Large intestine (tissue), 3 donors: ENCODE measurements at regions not wholly inside any gene's neighbourhood (a gene's known extent, or its start where the extent isn't known, plus 50 kb on each side); places are given as distances from the start of the nearest gene placed in this dataset.

Experiments used
- DNase-seq, 2 donors: peaks; one replicate each; pipeline versions ENCODE4 v3.0.0 to v3.0.0-alpha.2; 2013
- H3K27ac ChIP-seq: one replicate; pipeline ENCODE4 v1.5.1; 2013; ENCODE audit warnings: low read length
- H3K27me3 ChIP-seq: 2 replicates; pipeline ENCODE4 v1.6.1; 2013; ENCODE audit warnings: low read length; ENCODE audit not compliant: control insufficient read depth, insufficient read depth
- H3K36me3 ChIP-seq: 2 replicates; pipeline ENCODE4 v1.6.1; 2013; ENCODE audit warnings: low read length; ENCODE audit not compliant: control insufficient read depth, insufficient read depth
- H3K4me1 ChIP-seq: one replicate; pipeline ENCODE4 v1.6.1; 2013; ENCODE audit warnings: low read length; ENCODE audit not compliant: control insufficient read depth, insufficient read depth
- H3K4me3 ChIP-seq: one replicate; pipeline ENCODE4 v1.5.1; 2013; ENCODE audit warnings: low read length
- H3K9me3 ChIP-seq: one replicate; pipeline ENCODE4 v1.6.1; 2013; ENCODE audit warnings: mild to moderate bottlenecking, low read depth, low read length, moderate library complexity; ENCODE audit not compliant: control insufficient read depth
- WGBS: methylation state at CpG from one replicate; pipeline ENCODE4 v1.1.5; 2013; ENCODE audit warnings: low lambda C conversion rate; ENCODE audit not compliant: insufficient coverage; 5-methylcytosine and 5-hydroxymethylcytosine counted together

GRCh38 chr22:47373648-47374272, 611.3 kb downstream of the TBC1D22A start:
- DNase-seq = no peak
- Histone ChIP-seq H3K36me3 (no peaks in the 10 kb centered on the region), H3K27me3 (no peaks in the 10 kb centered on the region), H3K4me1 (no peaks in the 10 kb centered on the region), H3K9me3 (peaks cover 8% of the 10 kb centered on the region), H3K4me3 (no peak overlapping the region), H3K27ac (no peak overlapping the region)
- no CpG with 5 or more reads among the region's 13 CpGs for WGBS

GRCh38 chr22:47372596-47373385, 610.3 kb downstream of the TBC1D22A start:
- Histone ChIP-seq H3K4me3 (no peak overlapping the region), H3K9me3 (peaks cover 7% of the 10 kb centered on the region), H3K36me3 (no peaks in the 10 kb centered on the region), H3K4me1 (no peaks in the 10 kb centered on the region), H3K27me3 (no peaks in the 10 kb centered on the region), H3K27ac (no peak overlapping the region)
- WGBS = no CpG with 5 or more reads among the region's 27 CpGs
- DNase-seq = no peak

- WGBS = no CpG with 5 or more reads among the region's 15 CpGs
- DNase-seq = no peak
- Histone ChIP-seq H3K27ac (no peak overlapping the region), H3K4me3 (no peak overlapping the region), H3K36me3 (no peaks in the 10 kb centered on the region), H3K27me3 (no peaks in the 10 kb centered on the region), H3K9me3 (peaks cover 7% of the 10 kb centered on the region), H3K4me1 (no peaks in the 10 kb centered on the region)
Measured at GRCh38 chr22:47372111-47372581, 609.7 kb downstream of the TBC1D22A start.

- no peaks in the 10 kb centered on the region for H3K4me1 ChIP-seq
- H3K36me3 ChIP-seq = no peaks in the 10 kb centered on the region
- H3K27me3 ChIP-seq = no peaks in the 10 kb centered on the region
- peaks cover 7% of the 10 kb centered on the region for H3K9me3 ChIP-seq
- WGBS = no CpG with 5 or more reads among the region's 15 CpGs
- H3K27ac ChIP-seq = no peak overlapping the region
- H3K4me3 ChIP-seq = no peak overlapping the region
- DNase-seq = no peak
Measured at GRCh38 chr22:47371263-47372090, 609.0 kb downstream of the TBC1D22A start.

GRCh38 chr22:47370448-47371262, 608.2 kb downstream of the TBC1D22A start:
- H3K27ac ChIP-seq = no peak overlapping the region
- no peak for DNase-seq
- H3K4me3 ChIP-seq = no peak overlapping the region
- no peaks in the 10 kb centered on the region for H3K36me3 ChIP-seq
- WGBS = no CpG with 5 or more reads among the region's 18 CpGs
- peaks cover 6% of the 10 kb centered on the region for H3K9me3 ChIP-seq
- no peaks in the 10 kb centered on the region for H3K4me1 ChIP-seq
- no peaks in the 10 kb centered on the region for H3K27me3 ChIP-seq

- H3K9me3 ChIP-seq = peaks cover 6% of the 10 kb centered on the region
- no peak overlapping the region for H3K4me3 ChIP-seq
- H3K27ac ChIP-seq = no peak overlapping the region
- no peaks in the 10 kb centered on the region for H3K36me3 ChIP-seq
- H3K4me1 ChIP-seq = no peaks in the 10 kb centered on the region
- no peaks in the 10 kb centered on the region for H3K27me3 ChIP-seq
- no peak for DNase-seq
- no CpG with 5 or more reads among the region's 6 CpGs for WGBS
Measured at GRCh38 chr22:47369431-47370015, 607.1 kb downstream of the TBC1D22A start.

GRCh38 chr22:47369020-47369419, 606.6 kb downstream of the TBC1D22A start:
- DNase-seq = no peak
- Histone ChIP-seq H3K36me3 (no peaks in the 10 kb centered on the region), H3K27ac (no peak overlapping the region), H3K27me3 (no peaks in the 10 kb centered on the region), H3K4me1 (no peaks in the 10 kb centered on the region), H3K4me3 (no peak overlapping the region), H3K9me3 (peaks cover 6% of the 10 kb centered on the region)
- no CpG with 5 or more reads among the region's 8 CpGs for WGBS

- DNase-seq = no peak
- H3K27ac ChIP-seq = no peak overlapping the region
- no peaks in the 10 kb centered on the region for H3K36me3 ChIP-seq
- no CpG with 5 or more reads among the region's 21 CpGs for WGBS
- no peaks in the 10 kb centered on the region for H3K4me1 ChIP-seq
- H3K27me3 ChIP-seq = no peaks in the 10 kb centered on the region
- H3K9me3 ChIP-seq = peaks cover 6% of the 10 kb centered on the region
- H3K4me3 ChIP-seq = no peak overlapping the region
Measured at GRCh38 chr22:47367993-47368945, 605.8 kb downstream of the TBC1D22A start.

GRCh38 chr22:47367107-47367690, 604.7 kb downstream of the TBC1D22A start:
- Histone ChIP-seq H3K27me3 (no peaks in the 10 kb centered on the region), H3K4me1 (no peaks in the 10 kb centered on the region), H3K36me3 (no peaks in the 10 kb centered on the region), H3K27ac (no peak overlapping the region), H3K9me3 (peaks cover 6% of the 10 kb centered on the region), H3K4me3 (no peak overlapping the region)
- no peak for DNase-seq
- WGBS = no CpG with 5 or more reads among the region's 7 CpGs
